ENCODE measurements at regions not wholly inside any gene's neighbourhood (a gene's known extent, or its start where the extent isn't known, plus 50 kb on each side); places are given as distances from the start of the nearest gene placed in this dataset.

- intact Hi-C loops (cut with DNase I): no loop called here
- no peak for DNase-seq
- no peak for ATAC-seq (ENCODE audit: poor library complexity)
These were observed 328.6 kb downstream of the MN1 start for GRCh38 chr22:27472975-27473374.

- intact Hi-C loops (cut with DNase I): no loop called here
- ATAC-seq (ENCODE audit: poor library complexity): no peak
- DNase-seq: no peak
These were observed 328.0 kb downstream of the MN1 start for GRCh38 chr22:27473533-27473932.

GRCh38 chr22:27474112-27474571 lies 327.4 kb downstream of the MN1 start:
- no peak for ATAC-seq (ENCODE audit: poor library complexity)
- intact Hi-C loops (cut with DNase I): no loop called here
- DNase-seq: no peak

- ATAC-seq (ENCODE audit: poor library complexity): no peak
- intact Hi-C loops (cut with DNase I): no loop called here
- DNase-seq: no peak
These were observed 326.6 kb downstream of the MN1 start for GRCh38 chr22:27474711-27475547.

GRCh38 chr22:27475548-27475897 lies 326.0 kb downstream of the MN1 start:
- intact Hi-C loops (cut with DNase I): no loop called here
- DNase-seq: no peak
- no peak for ATAC-seq (ENCODE audit: poor library complexity)

- ATAC-seq (ENCODE audit: poor library complexity): no peak
- DNase-seq: no peak
- intact Hi-C loops (cut with DNase I): no loop called here
These were observed 325.2 kb downstream of the MN1 start for GRCh38 chr22:27476318-27476717.

- intact Hi-C loops (cut with DNase I): no loop called here
- ATAC-seq (ENCODE audit: poor library complexity) (no peak), DNase-seq (no peak)
These were observed 324.8 kb downstream of the MN1 start for GRCh38 chr22:27476729-27477128.

GRCh38 chr22:27477171-27477570 lies 324.4 kb downstream of the MN1 start:
- DNase-seq: no peak
- intact Hi-C loops (cut with DNase I): no loop called here
- no peak for ATAC-seq (ENCODE audit: poor library complexity)

- intact Hi-C loops (cut with DNase I): no loop called here
These were observed 321.1 kb downstream of the MN1 start for GRCh38 chr22:27480487-27480886.

GRCh38 chr22:27482402-27482801 lies 319.2 kb downstream of the MN1 start:
- intact Hi-C loops (cut with DNase I): no loop called here
- ATAC-seq (ENCODE audit: poor library complexity): no peak
- DNase-seq: no peak

More at GRCh38 chr22:27480487-27480886, 321.1 kb downstream of the MN1 start:
- ATAC-seq (ENCODE audit: poor library complexity): no peak
- no peak for DNase-seq

- intact Hi-C loops (cut with DNase I): no loop called here
- ATAC-seq (ENCODE audit: poor library complexity): no peak
- DNase-seq: no peak
These were observed 318.3 kb downstream of the MN1 start for GRCh38 chr22:27483095-27483785.

- ATAC-seq (ENCODE audit: poor library complexity) (no peak), DNase-seq (no peak)
- intact Hi-C loops (cut with DNase I): loop anchor here (5.0 kb wide), 1 partner anchor 316 kb away; the partner anchor contains the start of gene MN1
These were observed 315.7 kb downstream of the MN1 start for GRCh38 chr22:27485842-27486241.

GRCh38 chr22:27487600-27488452 lies 313.7 kb downstream of the MN1 start:
- ATAC-seq (ENCODE audit: poor library complexity) (no peak), DNase-seq (no peak)
- intact Hi-C loops (cut with DNase I): loop anchor here (5.0 kb wide), 1 partner anchor 314 kb away; the partner anchor contains the start of gene MN1

- ATAC-seq (ENCODE audit: poor library complexity) (no peak), DNase-seq (no peak)
- intact Hi-C loops (cut with DNase I): loop anchor here (5.0 kb wide), 1 partner anchor 314 kb away; the partner anchor contains the start of gene MN1
These were observed 312.9 kb downstream of the MN1 start for GRCh38 chr22:27488456-27489177.

GRCh38 chr22:27489178-27489675 lies 312.3 kb downstream of the MN1 start:
- intact Hi-C loops (cut with DNase I): loop anchor here (5.0 kb wide), 1 partner anchor 313 kb away; the partner anchor contains the start of gene MN1
- DNase-seq (no peak), ATAC-seq (ENCODE audit: poor library complexity) (no peak)

- DNase-seq (no peak), ATAC-seq (ENCODE audit: poor library complexity) (no peak)
- intact Hi-C loops (cut with DNase I): no loop called here
These were observed 311.5 kb downstream of the MN1 start for GRCh38 chr22:27490080-27490479.

- DNase-seq: no peak
- intact Hi-C loops (cut with DNase I): no loop called here
- ATAC-seq (ENCODE audit: poor library complexity): no peak
These were observed 309.7 kb downstream of the MN1 start for GRCh38 chr22:27491888-27492287.

- ATAC-seq (ENCODE audit: poor library complexity): no peak
- intact Hi-C loops (cut with DNase I): no loop called here
These were observed 308.9 kb downstream of the MN1 start for GRCh38 chr22:27492566-27493201.

More at GRCh38 chr22:27492566-27493201, 308.9 kb downstream of the MN1 start:
- no peak for DNase-seq

All from Right ventricle myocardium superior (tissue), 1 donor.